ENCODE measurements at regions not wholly inside any gene's neighbourhood (a gene's known extent, or its start where the extent isn't known, plus 50 kb on each side); places are given as distances from the start of the nearest gene placed in this dataset.
"Not testable (repeated sequence)": the region's sequence is repeated elsewhere in the genome, so short reads cannot be mapped to it uniquely, and the experiment has no call there.

DNA sequence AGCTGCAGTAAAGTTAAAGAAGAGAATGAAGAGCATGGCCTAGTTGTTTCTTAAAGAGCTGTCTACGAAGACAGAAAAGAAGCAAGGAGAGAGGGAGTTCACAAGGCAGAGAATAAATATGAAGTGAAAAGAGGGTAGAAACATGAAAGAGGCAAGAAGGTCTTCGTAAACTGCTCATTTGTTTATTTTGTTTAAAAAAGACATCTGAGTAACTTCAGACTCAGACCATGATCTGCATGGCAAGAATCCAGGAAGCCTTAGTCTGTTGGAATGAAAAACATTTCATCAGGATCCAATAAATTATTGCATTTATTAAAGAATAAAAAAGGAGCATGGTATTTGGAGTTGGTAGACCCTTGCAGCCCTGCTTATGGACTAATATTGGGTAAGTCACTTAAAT is 151.1 kb downstream of the SEM1 start:
- DNase-seq = no peak

- no peak for DNase-seq
Measured at GRCh38 chr7:96558093-96558492, 151.6 kb downstream of the SEM1 start.

DNA sequence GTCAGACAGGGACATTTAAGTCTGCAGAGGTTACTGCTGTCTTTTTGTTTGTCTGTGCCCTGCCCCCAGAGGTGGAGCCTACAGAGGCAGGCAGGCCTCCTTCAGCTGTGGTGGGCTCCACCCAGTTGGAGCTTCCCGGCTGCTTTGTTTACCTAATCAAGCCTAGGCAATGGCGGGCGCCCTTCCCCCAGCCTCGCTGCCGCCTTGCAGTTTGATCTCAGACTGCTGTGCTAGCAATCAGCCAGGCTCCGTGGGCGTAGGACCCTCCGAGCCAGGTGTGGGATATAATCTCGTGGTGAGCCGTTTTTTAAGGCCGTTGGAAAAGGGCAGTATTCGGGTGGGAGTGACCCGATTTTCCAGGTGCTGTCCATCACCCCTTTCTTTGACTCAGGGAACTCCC is 152.0 kb downstream of the SEM1 start:
- DNase-seq = not testable (repeated sequence)

GRCh38 chr7:96548664-96549063 is 161.0 kb downstream of the SEM1 start:
- DNase-seq = no peak

- DNase-seq = no peak
Measured at GRCh38 chr7:96547371-96547811, 162.3 kb downstream of the SEM1 start.

GRCh38 chr7:96546426-96546825 is 163.2 kb downstream of the SEM1 start:
- no peak for DNase-seq

DNA sequence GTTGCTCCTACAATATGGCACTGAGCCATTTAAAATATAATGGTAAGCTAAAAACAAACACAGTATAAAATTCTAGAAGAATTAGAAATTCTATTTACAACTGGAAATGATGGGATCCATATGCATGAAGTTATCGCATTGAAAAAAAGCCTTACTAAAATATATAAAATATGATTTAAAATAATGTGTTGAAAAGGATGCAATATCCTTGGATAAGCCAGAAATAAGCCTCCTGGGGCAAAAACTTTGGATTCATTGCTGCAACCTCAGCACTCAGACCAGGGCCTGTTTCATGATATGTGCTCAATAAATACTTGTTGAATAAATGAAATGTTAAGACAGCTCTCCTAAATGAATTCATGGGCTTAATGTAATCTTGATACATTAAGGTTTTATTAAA is 170.2 kb downstream of the SEM1 start:
- no peak for DNase-seq

GRCh38 chr7:96538632-96539031 is 171.0 kb downstream of the SEM1 start:
- peak; percentile 100 for DNase-seq

DNA sequence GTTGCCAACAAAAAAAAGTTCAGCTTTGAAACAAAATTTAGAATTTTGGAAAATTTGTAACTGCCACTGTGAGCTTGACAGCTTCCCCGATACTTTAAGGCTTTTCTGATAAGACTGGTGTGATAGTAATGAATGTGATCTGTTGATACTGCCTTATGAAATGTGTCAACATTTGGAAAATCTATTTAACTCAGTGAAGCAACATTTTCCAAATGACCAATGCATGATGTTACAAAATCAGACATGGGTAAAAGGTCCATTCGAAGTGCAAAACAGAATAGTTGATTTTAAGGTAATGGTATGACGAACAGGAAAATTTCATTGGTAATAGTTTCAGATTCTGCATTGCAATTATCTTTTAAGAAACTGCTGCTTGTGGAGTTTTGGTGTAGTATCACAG is 175.4 kb downstream of the SEM1 start:
- no peak for DNase-seq

GRCh38 chr7:96532428-96532935 is 177.2 kb downstream of the SEM1 start:
- no peak for DNase-seq

- no peak for DNase-seq
Measured at GRCh38 chr7:96531331-96531730, 178.3 kb downstream of the SEM1 start.

DNA sequence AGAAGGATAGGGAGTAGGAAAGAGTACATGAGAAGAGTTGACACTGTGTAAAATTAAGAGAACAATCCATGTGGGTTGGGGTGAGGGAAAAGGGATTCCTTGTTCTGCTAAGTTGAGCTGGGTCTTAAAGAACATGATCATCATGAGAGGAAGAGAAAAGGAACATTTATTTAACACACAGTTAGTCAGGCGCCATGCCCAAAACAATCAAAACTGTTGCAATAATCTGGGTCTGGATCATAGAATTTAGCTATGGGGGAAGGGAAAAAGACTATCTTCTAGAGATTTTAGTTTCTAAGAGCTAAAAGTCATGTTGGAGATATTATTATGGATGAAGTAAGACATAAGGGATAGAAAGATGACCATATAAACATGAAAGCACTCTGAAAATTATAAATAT is 178.9 kb downstream of the SEM1 start:
- no peak for DNase-seq

DNA sequence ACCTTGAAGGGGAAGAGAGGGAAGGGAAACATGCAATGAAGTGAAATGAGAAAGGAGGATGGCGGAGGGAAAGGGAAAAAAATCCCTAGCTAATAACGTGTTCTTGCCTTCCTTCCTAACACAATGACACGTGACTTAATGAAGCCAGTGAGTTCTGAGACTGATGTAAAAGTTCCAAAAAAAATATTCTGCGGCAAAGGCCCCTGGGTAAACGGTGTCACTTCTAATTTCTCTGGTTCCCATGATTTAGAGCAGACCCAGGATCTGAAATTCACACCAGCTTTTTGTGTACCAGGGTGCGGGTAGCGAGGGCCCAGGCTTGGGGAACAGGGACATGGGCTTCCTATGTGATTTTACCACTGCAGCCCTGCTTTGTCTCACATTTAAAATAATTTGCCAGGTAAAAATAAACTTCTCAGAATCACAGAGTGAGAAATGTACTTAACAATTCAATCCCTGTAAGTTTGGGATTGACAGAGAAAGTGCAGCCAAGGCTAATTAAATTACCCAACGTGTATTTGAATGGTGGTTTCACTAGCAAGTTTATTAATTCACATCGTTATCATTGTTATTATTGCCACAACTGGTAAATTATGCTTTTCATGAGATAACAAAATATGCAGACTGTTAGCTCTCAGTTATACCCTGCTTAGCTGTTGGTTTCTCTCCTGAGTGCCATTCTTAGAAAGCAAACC is 182.4 kb downstream of the SEM1 start:
- no peak for DNase-seq

- no peak for DNase-seq
Measured at GRCh38 chr7:96526496-96526895, 183.2 kb downstream of the SEM1 start.

- peak; percentile 20 for DNase-seq
Measured at GRCh38 chr7:96521068-96521894, 188.4 kb downstream of the SEM1 start.

DNA sequence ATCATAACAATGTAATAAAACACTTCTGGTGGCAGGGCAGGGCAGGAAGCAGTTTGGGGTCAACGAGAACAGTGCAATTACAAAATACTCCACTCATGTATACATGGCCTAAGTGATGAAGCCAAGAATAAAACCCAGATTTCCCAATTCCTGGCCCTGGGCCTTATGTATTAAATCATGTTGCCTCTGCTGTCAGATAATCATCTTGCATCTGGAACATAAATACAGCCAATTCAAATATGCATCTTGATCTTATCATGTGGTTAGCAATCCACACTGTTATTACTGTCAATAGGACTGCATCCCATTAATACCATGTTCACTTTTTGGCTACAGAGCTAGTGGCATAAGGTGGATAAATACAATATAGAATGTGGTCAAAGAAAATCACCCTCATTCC is 186.5 kb upstream of the SLC25A13 start:
- DNase-seq = peak; percentile 29

GRCh38 chr7:96503597-96503996 is 181.7 kb upstream of the SLC25A13 start:
- no peak for DNase-seq

DNA sequence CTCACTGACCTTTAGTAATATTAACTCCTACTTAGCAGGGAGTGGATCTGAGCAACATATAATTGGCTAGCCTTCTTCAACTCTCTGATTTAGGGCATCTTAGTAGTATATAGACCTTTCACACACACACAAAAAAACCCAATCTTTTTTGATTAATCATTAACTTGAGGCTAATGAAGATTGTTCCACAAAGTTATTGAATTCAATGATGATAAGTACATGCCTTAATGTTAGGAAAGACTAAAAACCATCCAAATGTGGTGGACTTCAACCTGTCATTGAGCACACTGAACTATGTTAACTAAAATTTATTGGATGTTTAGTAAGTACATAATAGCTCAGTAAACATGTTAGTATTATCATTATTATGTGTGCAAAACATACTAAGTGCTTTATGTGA is 179.4 kb upstream of the SLC25A13 start:
- DNase-seq = no peak

GRCh38 chr7:96499532-96499931 is 177.6 kb upstream of the SLC25A13 start:
- no peak for DNase-seq

- DNase-seq = no peak
Measured at GRCh38 chr7:96497567-96497966, 175.7 kb upstream of the SLC25A13 start.

- peak; percentile 59 for DNase-seq
Measured at GRCh38 chr7:96495751-96496216, 173.9 kb upstream of the SLC25A13 start.

- no peak for DNase-seq
Measured at GRCh38 chr7:96486681-96487080, 164.8 kb upstream of the SLC25A13 start.

- DNase-seq = no peak
Measured at GRCh38 chr7:96484845-96485244, 162.9 kb upstream of the SLC25A13 start.

- DNase-seq = no peak
Measured at GRCh38 chr7:96484091-96484490, 162.2 kb upstream of the SLC25A13 start.
